ENCODE measurements at regions not wholly inside any gene's neighbourhood (a gene's known extent, or its start where the extent isn't known, plus 50 kb on each side); places are given as distances from the start of the nearest gene placed in this dataset.

DNA sequence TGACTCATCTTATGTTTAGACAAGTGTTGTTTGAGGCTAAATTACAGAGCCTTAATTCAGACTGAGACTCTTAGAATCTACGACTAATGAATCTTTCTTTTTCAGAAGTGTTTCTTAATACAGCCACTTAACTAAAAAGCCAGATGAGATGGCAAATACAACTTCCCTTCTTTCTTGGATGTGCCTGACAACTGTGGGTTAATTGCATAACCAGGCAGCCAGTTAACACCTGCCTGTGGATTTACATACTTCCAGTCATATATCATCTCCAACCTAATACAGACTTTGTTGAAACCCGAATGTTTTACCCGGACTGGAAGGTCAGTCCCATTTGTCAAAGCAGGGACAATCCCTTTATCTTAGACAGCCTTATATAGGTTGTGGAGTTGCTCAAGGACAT, 297.6 kb downstream of the VPS13C start:
- TF ChIP-seq EZH2phosphoT487 (IDR thresholded peaks at IDR 0.05; ENCODE audit: low read depth) = no peak
- TF ChIP-seq, protein P1, sequence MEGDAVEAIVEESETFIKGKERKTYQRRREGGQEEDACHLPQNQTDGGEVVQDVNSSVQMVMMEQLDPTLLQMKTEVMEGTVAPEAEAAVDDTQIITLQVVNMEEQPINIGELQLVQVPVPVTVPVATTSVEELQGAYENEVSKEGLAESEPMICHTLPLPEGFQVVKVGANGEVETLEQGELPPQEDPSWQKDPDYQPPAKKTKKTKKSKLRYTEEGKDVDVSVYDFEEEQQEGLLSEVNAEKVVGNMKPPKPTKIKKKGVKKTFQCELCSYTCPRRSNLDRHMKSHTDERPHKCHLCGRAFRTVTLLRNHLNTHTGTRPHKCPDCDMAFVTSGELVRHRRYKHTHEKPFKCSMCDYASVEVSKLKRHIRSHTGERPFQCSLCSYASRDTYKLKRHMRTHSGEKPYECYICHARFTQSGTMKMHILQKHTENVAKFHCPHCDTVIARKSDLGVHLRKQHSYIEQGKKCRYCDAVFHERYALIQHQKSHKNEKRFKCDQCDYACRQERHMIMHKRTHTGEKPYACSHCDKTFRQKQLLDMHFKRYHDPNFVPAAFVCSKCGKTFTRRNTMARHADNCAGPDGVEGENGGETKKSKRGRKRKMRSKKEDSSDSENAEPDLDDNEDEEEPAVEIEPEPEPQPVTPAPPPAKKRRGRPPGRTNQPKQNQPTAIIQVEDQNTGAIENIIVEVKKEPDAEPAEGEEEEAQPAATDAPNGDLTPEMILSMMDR (IDR thresholded peaks at IDR 0.05; ENCODE audit: low read depth, low read length) = no peak

Data from OCI-LY3 (cell line).